ENCODE measurements at regions not wholly inside any gene's neighbourhood (a gene's known extent, or its start where the extent isn't known, plus 50 kb on each side); places are given as distances from the start of the nearest gene placed in this dataset.

- DNase-seq (ENCODE audit: low read depth in 3 of 3): no peak
Measured at GRCh38 chr6:169968541-169969270, 217.3 kb downstream of the ERMARD start.

- no peak for DNase-seq (ENCODE audit: low read depth in 3 of 3)
Measured at GRCh38 chr6:169967687-169968086, 216.3 kb downstream of the ERMARD start.

GRCh38 chr6:169966312-169967181 is 215.1 kb downstream of the ERMARD start:
- no peak for DNase-seq (ENCODE audit: low read depth in 3 of 3)

GRCh38 chr6:169965657-169966311 is 214.4 kb downstream of the ERMARD start:
- no peak for DNase-seq (ENCODE audit: low read depth in 3 of 3)

GRCh38 chr6:169965239-169965638 is 213.8 kb downstream of the ERMARD start:
- DNase-seq (ENCODE audit: low read depth in 3 of 3): no peak

- no peak for DNase-seq (ENCODE audit: low read depth in 3 of 3)
Measured at GRCh38 chr6:169964486-169965180, 213.2 kb downstream of the ERMARD start.

- DNase-seq (ENCODE audit: low read depth in 3 of 3): no peak
Measured at GRCh38 chr6:169963581-169964297, 212.3 kb downstream of the ERMARD start.

GRCh38 chr6:169962604-169963469 is 211.4 kb downstream of the ERMARD start:
- no peak for DNase-seq (ENCODE audit: low read depth in 3 of 3)

GRCh38 chr6:169961772-169962561 is 210.5 kb downstream of the ERMARD start:
- peak in 1 of 3 donors; percentile 12 for DNase-seq (ENCODE audit: low read depth in 3 of 3)

- DNase-seq (ENCODE audit: low read depth in 3 of 3): no peak
Measured at GRCh38 chr6:169960886-169961611, 209.6 kb downstream of the ERMARD start.

GRCh38 chr6:169960521-169960885 is 209.1 kb downstream of the ERMARD start:
- DNase-seq (ENCODE audit: low read depth in 3 of 3): no peak

GRCh38 chr6:169960003-169960344 is 208.6 kb downstream of the ERMARD start:
- DNase-seq (ENCODE audit: low read depth in 3 of 3): no peak

GRCh38 chr6:169959136-169960002 is 207.9 kb downstream of the ERMARD start:
- peak in 1 of 3 donors; percentile 11 for DNase-seq (ENCODE audit: low read depth in 3 of 3)

GRCh38 chr6:169958510-169958909 is 207.1 kb downstream of the ERMARD start:
- no peak for DNase-seq (ENCODE audit: low read depth in 3 of 3)

- DNase-seq (ENCODE audit: low read depth in 3 of 3): no peak
Measured at GRCh38 chr6:169957351-169957963, 206.0 kb downstream of the ERMARD start.

- DNase-seq (ENCODE audit: low read depth in 3 of 3): no peak
Measured at GRCh38 chr6:169956580-169956979, 205.2 kb downstream of the ERMARD start.

GRCh38 chr6:169955731-169956437 is 204.5 kb downstream of the ERMARD start:
- DNase-seq (ENCODE audit: low read depth in 3 of 3): no peak

Measured in stimulated activated CD4-positive, alpha-beta T cell treated with anti-CD3 and anti-CD28 coated beads, TNF-alpha, amount 100 ng/mL, for 48 hours (primary cell).